Right atrium auricular region (tissue), 2 donors: ENCODE measurements at regions not wholly inside any gene's neighbourhood (a gene's known extent, or its start where the extent isn't known, plus 50 kb on each side); places are given as distances from the start of the nearest gene placed in this dataset.

ENCODE experiments used
- DNase-seq: peaks from one replicate; pipeline ENCODE4 v3.0.0-alpha.2; 2019; ENCODE audit warnings: low spot score
- H3K27ac ChIP-seq, 2 donors: fragments of 200-600 bp; sonication (generic); 1 replicate in 1 of 2; 2 replicates in 1 of 2; pipeline ENCODE4 v1.5.1; 2016 to 2019
- H3K27me3 ChIP-seq, 2 donors: fragments of 200-600 bp; sonication (generic); one replicate each; pipeline versions ENCODE4 v1.5.1 to v1.6.0; 2017 to 2019
- H3K36me3 ChIP-seq: fragments of 200-600 bp; sonication (generic); one replicate; pipeline ENCODE4 v1.5.1; 2016
- H3K4me1 ChIP-seq, 2 donors: fragments of 200-600 bp; sonication (generic); one replicate each; pipeline versions ENCODE4 v1.5.1 to v1.6.0; 2017 to 2019
- H3K4me3 ChIP-seq, 2 donors: fragments of 200-600 bp; sonication (generic); 1 replicate in 1 of 2; 2 replicates in 1 of 2; pipeline ENCODE4 v1.5.1; 2017 to 2019; ENCODE audit warnings: mild to moderate bottlenecking in 1 of 2, moderate library complexity in 1 of 2
- H3K9me3 ChIP-seq, 2 donors: fragments of 200-600 bp; sonication (generic); one replicate each; pipeline ENCODE4 v1.5.1; 2019
- TF ChIP-seq, protein P1 (sequence below), 2 donors: fragments of 200-600 bp; sonication (generic); IDR thresholded peaks; one replicate each; pipeline ENCODE4 v1.5.1; 2019; ENCODE audit warnings: antibody characterized with exemption in 2 of 2

DNA sequence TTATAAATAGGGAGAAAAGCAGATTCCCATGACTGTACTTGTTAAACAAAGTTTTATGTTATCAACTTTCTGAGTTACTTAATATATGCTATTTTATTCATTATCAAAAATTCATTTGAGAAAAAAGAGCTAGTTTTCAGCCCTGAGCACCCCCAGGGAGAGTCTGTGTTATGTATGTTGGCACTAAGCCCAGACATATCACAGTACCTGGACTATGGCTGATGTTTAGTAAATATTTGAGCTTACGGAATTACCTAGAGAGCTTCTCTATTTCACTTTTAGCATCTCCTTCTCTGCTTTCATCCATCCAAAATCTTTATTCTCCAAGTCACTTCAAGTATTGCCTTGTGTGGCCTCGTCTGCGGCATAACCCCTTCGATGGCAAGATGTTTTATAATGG, 225.9 kb upstream of the PCSK5 start:
- Histone ChIP-seq H3K27me3 (no peaks in the 10 kb centered on the region), H3K4me1 (no peaks in the 10 kb centered on the region), H3K36me3 (no peaks in the 10 kb centered on the region), H3K9me3 (no peaks in the 10 kb centered on the region), H3K27ac (no peak overlapping the region), H3K4me3 (no peak overlapping the region)
- no peak for DNase-seq
- TF ChIP-seq, protein P1, sequence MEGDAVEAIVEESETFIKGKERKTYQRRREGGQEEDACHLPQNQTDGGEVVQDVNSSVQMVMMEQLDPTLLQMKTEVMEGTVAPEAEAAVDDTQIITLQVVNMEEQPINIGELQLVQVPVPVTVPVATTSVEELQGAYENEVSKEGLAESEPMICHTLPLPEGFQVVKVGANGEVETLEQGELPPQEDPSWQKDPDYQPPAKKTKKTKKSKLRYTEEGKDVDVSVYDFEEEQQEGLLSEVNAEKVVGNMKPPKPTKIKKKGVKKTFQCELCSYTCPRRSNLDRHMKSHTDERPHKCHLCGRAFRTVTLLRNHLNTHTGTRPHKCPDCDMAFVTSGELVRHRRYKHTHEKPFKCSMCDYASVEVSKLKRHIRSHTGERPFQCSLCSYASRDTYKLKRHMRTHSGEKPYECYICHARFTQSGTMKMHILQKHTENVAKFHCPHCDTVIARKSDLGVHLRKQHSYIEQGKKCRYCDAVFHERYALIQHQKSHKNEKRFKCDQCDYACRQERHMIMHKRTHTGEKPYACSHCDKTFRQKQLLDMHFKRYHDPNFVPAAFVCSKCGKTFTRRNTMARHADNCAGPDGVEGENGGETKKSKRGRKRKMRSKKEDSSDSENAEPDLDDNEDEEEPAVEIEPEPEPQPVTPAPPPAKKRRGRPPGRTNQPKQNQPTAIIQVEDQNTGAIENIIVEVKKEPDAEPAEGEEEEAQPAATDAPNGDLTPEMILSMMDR (IDR thresholded peaks at IDR 0.05): no peak

DNA sequence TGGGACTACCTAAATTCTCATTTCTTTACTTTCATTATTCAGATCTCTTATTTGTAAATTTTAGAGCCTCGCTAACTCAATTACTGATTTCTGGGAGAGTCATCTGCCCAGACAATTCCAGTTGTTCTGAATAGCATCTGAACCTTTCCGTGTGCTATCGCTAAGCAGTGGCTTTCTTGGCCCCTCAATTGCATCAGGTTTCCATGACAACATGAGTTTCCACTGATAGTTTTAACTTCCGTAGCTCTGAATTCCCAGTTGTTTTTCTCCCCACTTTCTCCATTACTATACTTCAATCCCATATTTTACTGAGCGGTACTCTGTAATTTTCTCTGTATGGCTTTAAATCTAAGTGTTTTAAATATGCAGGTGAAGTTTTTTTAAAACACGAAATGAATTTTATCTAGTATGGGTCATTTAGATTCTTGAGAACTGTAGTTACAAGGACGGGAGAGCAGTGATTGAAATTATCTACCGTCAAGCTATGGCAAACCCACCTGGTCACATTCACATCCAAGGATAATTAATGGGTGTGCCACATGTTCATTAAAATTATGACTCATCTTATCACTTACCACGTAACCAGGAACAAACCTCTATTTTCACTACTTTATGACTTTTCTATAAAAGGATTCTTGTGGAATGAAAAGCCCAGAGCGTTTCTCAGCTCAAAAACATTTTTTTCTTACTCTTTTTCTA, 223.5 kb upstream of the PCSK5 start:
- Histone ChIP-seq H3K27me3 (no peaks in the 10 kb centered on the region), H3K4me1 (no peaks in the 10 kb centered on the region), H3K4me3 (no peak overlapping the region), H3K27ac (no peak overlapping the region), H3K36me3 (no peaks in the 10 kb centered on the region), H3K9me3 (no peaks in the 10 kb centered on the region)
- no peak for DNase-seq
- TF ChIP-seq, protein P1 (IDR thresholded peaks at IDR 0.05): no peak

DNA sequence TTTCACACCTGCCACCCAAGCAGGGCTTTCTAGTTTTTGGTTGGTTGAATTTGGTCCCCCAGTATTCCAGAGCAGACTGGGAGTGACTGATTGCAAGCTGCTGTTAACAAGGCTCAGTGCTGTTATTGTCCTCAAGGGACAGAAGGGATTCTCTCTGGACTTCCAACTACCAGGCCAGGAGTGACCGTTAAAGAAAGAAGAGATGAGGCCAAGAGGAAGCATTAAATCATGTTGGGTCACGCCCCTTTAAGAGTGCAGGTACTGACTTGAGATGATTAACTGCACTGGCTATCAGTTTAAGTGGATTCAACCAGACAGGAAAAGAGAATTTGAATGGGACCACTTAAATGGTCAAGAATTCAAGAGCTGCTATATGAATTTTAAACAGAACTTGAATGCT, 220.8 kb upstream of the PCSK5 start:
- TF ChIP-seq, protein P1 (IDR thresholded peaks at IDR 0.05): no peak

DNA sequence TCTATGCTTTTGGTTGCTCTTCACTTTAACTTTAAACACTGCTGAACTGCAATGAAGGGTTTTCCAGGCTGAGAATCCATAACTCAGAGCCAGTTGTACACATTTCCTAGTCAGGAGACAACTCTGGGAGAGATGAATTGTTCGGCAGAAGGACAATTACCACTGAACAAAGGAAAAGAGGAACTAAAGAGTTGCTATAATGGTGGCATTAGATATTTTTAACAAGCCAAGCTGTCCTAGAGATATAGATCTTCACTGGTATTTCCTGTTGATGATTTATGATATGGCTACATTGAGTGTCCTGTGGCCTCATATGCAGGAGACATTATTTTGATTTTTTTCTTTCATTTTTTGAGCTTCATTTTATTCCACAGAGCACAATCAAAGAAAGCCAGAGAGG, 219.1 kb upstream of the PCSK5 start:
- TF ChIP-seq, protein P1 (IDR thresholded peaks at IDR 0.05): no peak
- no peak overlapping the region for H3K4me3 ChIP-seq
- H3K27me3 ChIP-seq: no peaks in the 10 kb centered on the region
- H3K27ac ChIP-seq: no peak overlapping the region
- H3K4me1 ChIP-seq: no peaks in the 10 kb centered on the region
- DNase-seq: no peak
- no peaks in the 10 kb centered on the region for H3K36me3 ChIP-seq
- peaks cover 0 to 7% of the 10 kb centered on the region in 2 donors for H3K9me3 ChIP-seq

More for the DNA sequence above, 220.8 kb upstream of the PCSK5 start:
- no peaks in the 10 kb centered on the region for H3K4me1 ChIP-seq
- peaks cover 0 to 7% of the 10 kb centered on the region in 2 donors for H3K9me3 ChIP-seq
- no peak for DNase-seq
- no peaks in the 10 kb centered on the region for H3K27me3 ChIP-seq
- H3K36me3 ChIP-seq: no peaks in the 10 kb centered on the region
- no peak overlapping the region for H3K4me3 ChIP-seq
- H3K27ac ChIP-seq: no peak overlapping the region

DNA sequence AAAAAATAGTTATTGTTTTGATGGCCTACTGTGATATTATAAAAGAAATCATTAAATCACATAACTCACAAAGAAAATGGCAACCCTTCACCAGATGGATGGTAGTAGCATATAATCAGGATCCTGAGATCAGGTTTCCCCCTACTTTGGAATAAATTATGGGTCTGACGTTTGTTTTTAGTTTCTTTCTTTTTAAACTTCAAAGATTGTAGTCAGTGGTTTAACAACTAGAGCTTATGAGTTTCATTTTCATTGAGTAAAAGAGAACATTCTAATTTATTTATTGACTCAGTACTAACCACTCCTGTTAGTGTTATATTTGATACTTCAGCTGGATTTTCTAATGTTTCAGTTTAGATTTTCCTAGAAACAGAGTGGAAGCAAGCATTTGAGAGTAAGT, 218.0 kb upstream of the PCSK5 start:
- TF ChIP-seq, protein P1 (IDR thresholded peaks at IDR 0.05): no peak

DNA sequence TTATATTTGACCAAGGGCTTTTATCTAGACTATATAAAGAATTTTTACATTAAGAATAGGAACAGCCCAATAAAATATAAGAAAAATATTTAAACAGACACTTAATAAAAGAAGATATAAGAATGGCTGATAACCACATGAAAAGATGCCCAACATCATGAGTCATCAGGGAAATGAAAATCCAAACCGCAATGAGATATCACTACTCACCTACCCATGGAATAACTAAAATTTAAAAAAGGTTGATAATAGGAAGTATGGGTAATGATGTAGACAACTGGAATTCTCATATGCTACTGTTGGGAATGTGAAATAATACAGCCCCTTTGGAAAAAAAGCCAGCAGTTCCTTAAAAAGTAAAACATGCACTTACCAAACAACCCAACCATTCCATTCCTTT, 206.9 kb upstream of the PCSK5 start:
- no peak overlapping the region for H3K4me3 ChIP-seq
- TF ChIP-seq, protein P1 (IDR thresholded peaks at IDR 0.05): no peak
- no peak for DNase-seq
- no peaks in the 10 kb centered on the region for H3K36me3 ChIP-seq
- H3K27ac ChIP-seq: no peak overlapping the region
- H3K9me3 ChIP-seq: no peaks in the 10 kb centered on the region
- peaks cover 0 to 7% of the 10 kb centered on the region in 2 donors for H3K4me1 ChIP-seq
- H3K27me3 ChIP-seq: no peaks in the 10 kb centered on the region

More for the DNA sequence above, 218.0 kb upstream of the PCSK5 start:
- Histone ChIP-seq H3K27ac (no peak overlapping the region), H3K9me3 (peaks cover 0 to 7% of the 10 kb centered on the region in 2 donors), H3K27me3 (no peaks in the 10 kb centered on the region), H3K4me1 (no peaks in the 10 kb centered on the region), H3K4me3 (no peak overlapping the region), H3K36me3 (no peaks in the 10 kb centered on the region)
- DNase-seq: no peak
